Chondrocyte (in vitro differentiated cells): ENCODE measurements at regions not wholly inside any gene's neighbourhood (a gene's known extent, or its start where the extent isn't known, plus 50 kb on each side); places are given as distances from the start of the nearest gene placed in this dataset.
"Not testable (repeated sequence)": the region's sequence is repeated elsewhere in the genome, so short reads cannot be mapped to it uniquely, and the experiment has no call there.

Experiments used
- DNase-seq: peaks from one replicate; pipeline ENCODE4 v3.0.0; 2021; ENCODE audit warnings: mixed read lengths, low spot score
- H3K27ac Mint-ChIP-seq: one replicate; pipeline ENCODE4 v1.8.0; 2021; ENCODE audit warnings: mild to moderate bottlenecking, moderate library complexity, mixed read lengths; ENCODE audit not compliant: unreplicated experiment
- H3K27me3 Mint-ChIP-seq: 2 replicates; pipeline ENCODE4 v1.8.0; 2021; ENCODE audit warnings: low read depth, mixed read lengths
- H3K36me3 Mint-ChIP-seq: 2 replicates; pipeline ENCODE4 v1.8.0; 2021; ENCODE audit warnings: low read depth, mixed read lengths
- H3K4me1 Mint-ChIP-seq: 2 replicates; pipeline ENCODE4 v1.8.0; 2021; ENCODE audit warnings: low read depth, mild to moderate bottlenecking, mixed read lengths
- H3K4me3 Mint-ChIP-seq: one replicate; pipeline ENCODE4 v1.8.0; 2021; ENCODE audit warnings: mild to moderate bottlenecking, moderate library complexity, mixed read lengths; ENCODE audit not compliant: unreplicated experiment
- H3K9me3 Mint-ChIP-seq: 2 replicates; pipeline ENCODE4 v1.8.0; 2021; ENCODE audit warnings: low read depth, mixed read lengths
- CTCF ChIP-seq: fragments of 200-600 bp; sonication (generic); IDR thresholded peaks from 2 replicates; pipeline ENCODE4 v1.5.0; 2021; ENCODE audit warnings: antibody characterized with exemption, mild to moderate bottlenecking, moderate library complexity

GRCh38 chr1:70720109-70720508 is 309.0 kb downstream of the CTH start:
- Mint-ChIP-seq H3K36me3 (no peaks in the 10 kb centered on the region), H3K4me1 (peaks cover 2% of the 10 kb centered on the region), H3K9me3 (peaks cover 20% of the 10 kb centered on the region), H3K27me3 (no peaks in the 10 kb centered on the region), H3K27ac (no peak overlapping the region), H3K4me3 (no peak overlapping the region)
- no peak for TF ChIP-seq CTCF
- DNase-seq, result no peak

- Mint-ChIP-seq H3K27me3 (no peaks in the 10 kb centered on the region), H3K9me3 (peaks cover 25% of the 10 kb centered on the region), H3K36me3 (peaks cover 2% of the 10 kb centered on the region), H3K4me1 (peaks cover 2% of the 10 kb centered on the region), H3K27ac (no peak overlapping the region), H3K4me3 (no peak overlapping the region)
- TF ChIP-seq CTCF, result no peak
- DNase-seq, result no peak
These were observed 309.5 kb downstream of the CTH start for GRCh38 chr1:70720521-70720920.

GRCh38 chr1:70727886-70728489 is 316.9 kb downstream of the CTH start:
- Mint-ChIP-seq H3K36me3 (peaks cover 2% of the 10 kb centered on the region), H3K4me3 (no peak overlapping the region)

GRCh38 chr1:70736518-70736917 is 311.1 kb downstream of the PTGER3 start:
- not testable (repeated sequence) for H3K4me3 Mint-ChIP-seq, H3K27me3 Mint-ChIP-seq, H3K36me3 Mint-ChIP-seq, DNase-seq, H3K9me3 Mint-ChIP-seq, H3K4me1 Mint-ChIP-seq, H3K27ac Mint-ChIP-seq

More at GRCh38 chr1:70727886-70728489, 316.9 kb downstream of the CTH start:
- Mint-ChIP-seq H3K27me3 (no peaks in the 10 kb centered on the region), H3K4me1 (no peaks in the 10 kb centered on the region), H3K27ac (no peak overlapping the region), H3K9me3 (peaks cover 35% of the 10 kb centered on the region)
- DNase-seq, result no peak
- TF ChIP-seq CTCF, result no peak

- H3K27me3 Mint-ChIP-seq, result peaks cover 1% of the 10 kb centered on the region
- no peak for TF ChIP-seq CTCF
- no peak overlapping the region for H3K27ac Mint-ChIP-seq
- H3K4me1 Mint-ChIP-seq, result no peaks in the 10 kb centered on the region
- no peak for DNase-seq
- no peak overlapping the region for H3K4me3 Mint-ChIP-seq
- peaks cover 9% of the 10 kb centered on the region for H3K9me3 Mint-ChIP-seq
- H3K36me3 Mint-ChIP-seq, result peaks cover 1% of the 10 kb centered on the region
These were observed 310.5 kb downstream of the PTGER3 start for GRCh38 chr1:70737125-70737524.

GRCh38 chr1:70738624-70739023 is 309.0 kb downstream of the PTGER3 start:
- Mint-ChIP-seq H3K27me3 (peaks cover 1% of the 10 kb centered on the region), H3K4me3 (no peak overlapping the region), H3K9me3 (peaks cover 14% of the 10 kb centered on the region), H3K27ac (no peak overlapping the region), H3K36me3 (peaks cover 1% of the 10 kb centered on the region), H3K4me1 (no peaks in the 10 kb centered on the region)
- no peak for DNase-seq
- no peak for TF ChIP-seq CTCF
